Liver (tissue), 8 donors: ENCODE measurements at regions not wholly inside any gene's neighbourhood (a gene's known extent, or its start where the extent isn't known, plus 50 kb on each side); places are given as distances from the start of the nearest gene placed in this dataset.

Source experiments
- DNase-seq: peaks from one replicate; pipeline ENCODE4 v3.0.0-alpha.2; 2017; ENCODE audit warnings: low spot score
- H3K27ac ChIP-seq, 2 donors: one replicate each; pipeline ENCODE4 v1.7.0; 2013; ENCODE audit warnings: inconsistent platforms in 2 of 2, low read length in 2 of 2, control low read depth in 1 of 2, low read depth in 1 of 2, mild to moderate bottlenecking in 1 of 2
- H3K27me3 ChIP-seq, 4 donors: one replicate each; pipeline versions ENCODE4 v1.6.1 to v1.7.0; 2013; ENCODE audit warnings: low read length in 3 of 4, inconsistent platforms in 1 of 4, mild to moderate bottlenecking in 1 of 4, moderate library complexity in 1 of 4; ENCODE audit not compliant: control insufficient read depth in 4 of 4, insufficient read depth in 4 of 4
- H3K36me3 ChIP-seq, 4 donors: one replicate each; pipeline versions ENCODE4 v1.6.1 to v1.7.0; 2013; ENCODE audit warnings: low read length in 3 of 4, mild to moderate bottlenecking in 3 of 4, low read depth in 1 of 4, moderate library complexity in 1 of 4; ENCODE audit not compliant: control insufficient read depth in 4 of 4, insufficient read depth in 3 of 4
- H3K4me1 ChIP-seq, 4 donors: one replicate each; pipeline versions ENCODE4 v1.6.1 to v1.7.0; 2013; ENCODE audit warnings: low read length in 3 of 4, mild to moderate bottlenecking in 3 of 4, moderate library complexity in 1 of 4; ENCODE audit not compliant: control insufficient read depth in 4 of 4, insufficient read depth in 4 of 4
- H3K4me3 ChIP-seq, 3 donors: one replicate each; pipeline versions ENCODE4 v1.6.1 to v1.7.0; 2013; ENCODE audit warnings: low read length in 3 of 3, control low read depth in 1 of 3, low read depth in 1 of 3, mild to moderate bottlenecking in 1 of 3
- H3K9ac ChIP-seq, 2 donors: one replicate each; pipeline ENCODE4 v1.7.0; 2013; ENCODE audit warnings: low read length in 2 of 2, mild to moderate bottlenecking in 2 of 2, moderate library complexity in 2 of 2, control low read depth in 1 of 2, low read depth in 1 of 2
- H3K9me3 ChIP-seq, 4 donors: one replicate each; pipeline versions ENCODE4 v1.6.1 to v1.7.0; 2013; ENCODE audit warnings: low read length in 3 of 4; ENCODE audit not compliant: control insufficient read depth in 4 of 4
- EGR1 ChIP-seq, 2 donors: IDR thresholded peaks; 2 replicates each; pipeline ENCODE4 v1.6.1; 2016 to 2018; ENCODE audit warnings: antibody characterized with exemption in 2 of 2, low read depth in 2 of 2
- FOXA1 ChIP-seq: IDR thresholded peaks from 2 replicates; pipeline ENCODE4 v1.6.1; 2016; ENCODE audit warnings: antibody characterized with exemption
- FOXA2 ChIP-seq: IDR thresholded peaks from 2 replicates; pipeline ENCODE4 v1.6.1; 2016; ENCODE audit warnings: antibody characterized with exemption
- GABPA ChIP-seq, 2 donors: IDR thresholded peaks in 1 of 2; conservative IDR thresholded peaks in 1 of 2; 2 replicates each; pipeline ENCODE4 v1.6.1; 2016; ENCODE audit warnings: antibody characterized with exemption in 2 of 2, mild to moderate bottlenecking in 1 of 2, moderate library complexity in 1 of 2
- HNF4A ChIP-seq, 2 donors: conservative IDR thresholded peaks; 2 replicates each; pipeline ENCODE4 v1.6.1; 2016; ENCODE audit warnings: antibody characterized with exemption in 2 of 2, mild to moderate bottlenecking in 2 of 2
- HNF4G ChIP-seq: IDR thresholded peaks from 2 replicates; pipeline ENCODE4 v1.6.1; 2016; ENCODE audit warnings: antibody characterized with exemption
- JUND ChIP-seq, 2 donors: IDR thresholded peaks; 2 replicates each; pipeline ENCODE4 v1.6.1; 2016; ENCODE audit warnings: antibody characterized with exemption in 2 of 2
- NR2F2 ChIP-seq: IDR thresholded peaks from 2 replicates; pipeline ENCODE4 v1.6.1; 2016; ENCODE audit warnings: antibody characterized with exemption
- RAD21 ChIP-seq, 2 donors: IDR thresholded peaks; 2 replicates each; pipeline ENCODE4 v1.6.1; 2016; ENCODE audit warnings: antibody characterized with exemption in 2 of 2, mild to moderate bottlenecking in 2 of 2
- RXRA ChIP-seq, 2 donors: IDR thresholded peaks; 2 replicates each; pipeline ENCODE4 v1.6.1; 2017 to 2018; ENCODE audit warnings: antibody characterized with exemption in 2 of 2, mild to moderate bottlenecking in 1 of 2
- SP1 ChIP-seq: IDR thresholded peaks from 2 replicates; pipeline ENCODE4 v1.6.1; 2018; ENCODE audit warnings: antibody characterized with exemption, mild to moderate bottlenecking
- TAF1 ChIP-seq: conservative IDR thresholded peaks from 2 replicates; pipeline ENCODE4 v1.6.1; 2016; ENCODE audit warnings: antibody characterized with exemption, mild to moderate bottlenecking
- YY1 ChIP-seq: IDR thresholded peaks from 2 replicates; pipeline ENCODE4 v1.6.1; 2016; ENCODE audit warnings: antibody characterized with exemption, mild to moderate bottlenecking
- WGBS: extraction: QIAGEN DNeasy Blood & Tissue Kit; methylation state at CpG from one replicate; pipeline ENCODE4 v1.1.7; 2013; 5-methylcytosine and 5-hydroxymethylcytosine counted together
- TF ChIP-seq, protein P1 (sequence below): fragments of 150-350 bp; IDR thresholded peaks from 2 replicates; pipeline ENCODE4 v1.5.1; 2017; ENCODE audit warnings: improper control_type of control experiment, low read depth, low read length; ENCODE audit not compliant: missing input control
- TF ChIP-seq, protein P2 (sequence below): IDR thresholded peaks from 2 replicates; pipeline ENCODE4 v1.6.1; 2016; ENCODE audit warnings: antibody characterized with exemption, mild to moderate bottlenecking
- TF ChIP-seq, protein P3 (sequence below): IDR thresholded peaks from 2 replicates; pipeline ENCODE4 v1.6.1; 2016; ENCODE audit warnings: antibody characterized with exemption
- TF ChIP-seq, protein P4 (sequence below): IDR thresholded peaks from 2 replicates; pipeline ENCODE4 v1.6.1; 2016; ENCODE audit warnings: antibody characterized with exemption
- TF ChIP-seq, protein P5 (sequence below): IDR thresholded peaks from 2 replicates; pipeline ENCODE4 v1.6.1; 2016; ENCODE audit warnings: antibody characterized with exemption
- donor health status: healthy.
- donor health status: healthy.
- donor health status: healthy.
- donor health status: healthy.
- donor health status: healthy.

DNA sequence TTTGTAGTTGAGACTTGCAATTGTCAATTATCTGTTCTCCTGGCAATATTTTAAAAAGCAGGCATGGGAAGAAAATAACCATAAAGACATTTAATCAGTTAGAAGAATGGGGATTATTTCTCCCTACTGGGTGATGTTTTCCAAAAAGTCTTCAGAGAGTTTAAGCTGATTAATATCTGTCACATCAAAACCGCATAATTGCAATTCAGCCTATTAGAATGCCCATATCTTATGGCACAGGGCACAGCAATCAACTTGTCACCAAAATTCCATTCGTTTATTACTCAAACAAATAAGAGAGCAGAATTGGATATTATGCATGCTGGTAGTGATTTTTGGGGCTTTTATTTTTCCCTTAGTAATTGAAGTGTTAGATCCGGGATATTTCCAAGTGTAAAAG is 218.7 kb downstream of the RNF144B start:
- TF ChIP-seq, protein P1, sequence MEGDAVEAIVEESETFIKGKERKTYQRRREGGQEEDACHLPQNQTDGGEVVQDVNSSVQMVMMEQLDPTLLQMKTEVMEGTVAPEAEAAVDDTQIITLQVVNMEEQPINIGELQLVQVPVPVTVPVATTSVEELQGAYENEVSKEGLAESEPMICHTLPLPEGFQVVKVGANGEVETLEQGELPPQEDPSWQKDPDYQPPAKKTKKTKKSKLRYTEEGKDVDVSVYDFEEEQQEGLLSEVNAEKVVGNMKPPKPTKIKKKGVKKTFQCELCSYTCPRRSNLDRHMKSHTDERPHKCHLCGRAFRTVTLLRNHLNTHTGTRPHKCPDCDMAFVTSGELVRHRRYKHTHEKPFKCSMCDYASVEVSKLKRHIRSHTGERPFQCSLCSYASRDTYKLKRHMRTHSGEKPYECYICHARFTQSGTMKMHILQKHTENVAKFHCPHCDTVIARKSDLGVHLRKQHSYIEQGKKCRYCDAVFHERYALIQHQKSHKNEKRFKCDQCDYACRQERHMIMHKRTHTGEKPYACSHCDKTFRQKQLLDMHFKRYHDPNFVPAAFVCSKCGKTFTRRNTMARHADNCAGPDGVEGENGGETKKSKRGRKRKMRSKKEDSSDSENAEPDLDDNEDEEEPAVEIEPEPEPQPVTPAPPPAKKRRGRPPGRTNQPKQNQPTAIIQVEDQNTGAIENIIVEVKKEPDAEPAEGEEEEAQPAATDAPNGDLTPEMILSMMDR, result no peak
- TF ChIP-seq NR2F2 (no peak), FOXA1 (no peak), SP1 (no peak), FOXA2 (no peak), HNF4A (conservative IDR thresholded peaks at IDR 0.05) (no peak), GABPA (IDR thresholded peaks at IDR 0.05 in 1 of 2, conservative IDR thresholded peaks at IDR 0.05 in 1 of 2) (no peak), JUND (IDR thresholded peaks at IDR 0.05) (no peak), TAF1 (no peak), RAD21 (IDR thresholded peaks at IDR 0.05) (no peak), HNF4G (no peak), RXRA (IDR thresholded peaks at IDR 0.05) (no peak), EGR1 (IDR thresholded peaks at IDR 0.05; ENCODE audit: low read depth in 2 of 2) (no peak), YY1 (no peak)
- TF ChIP-seq, protein P2, sequence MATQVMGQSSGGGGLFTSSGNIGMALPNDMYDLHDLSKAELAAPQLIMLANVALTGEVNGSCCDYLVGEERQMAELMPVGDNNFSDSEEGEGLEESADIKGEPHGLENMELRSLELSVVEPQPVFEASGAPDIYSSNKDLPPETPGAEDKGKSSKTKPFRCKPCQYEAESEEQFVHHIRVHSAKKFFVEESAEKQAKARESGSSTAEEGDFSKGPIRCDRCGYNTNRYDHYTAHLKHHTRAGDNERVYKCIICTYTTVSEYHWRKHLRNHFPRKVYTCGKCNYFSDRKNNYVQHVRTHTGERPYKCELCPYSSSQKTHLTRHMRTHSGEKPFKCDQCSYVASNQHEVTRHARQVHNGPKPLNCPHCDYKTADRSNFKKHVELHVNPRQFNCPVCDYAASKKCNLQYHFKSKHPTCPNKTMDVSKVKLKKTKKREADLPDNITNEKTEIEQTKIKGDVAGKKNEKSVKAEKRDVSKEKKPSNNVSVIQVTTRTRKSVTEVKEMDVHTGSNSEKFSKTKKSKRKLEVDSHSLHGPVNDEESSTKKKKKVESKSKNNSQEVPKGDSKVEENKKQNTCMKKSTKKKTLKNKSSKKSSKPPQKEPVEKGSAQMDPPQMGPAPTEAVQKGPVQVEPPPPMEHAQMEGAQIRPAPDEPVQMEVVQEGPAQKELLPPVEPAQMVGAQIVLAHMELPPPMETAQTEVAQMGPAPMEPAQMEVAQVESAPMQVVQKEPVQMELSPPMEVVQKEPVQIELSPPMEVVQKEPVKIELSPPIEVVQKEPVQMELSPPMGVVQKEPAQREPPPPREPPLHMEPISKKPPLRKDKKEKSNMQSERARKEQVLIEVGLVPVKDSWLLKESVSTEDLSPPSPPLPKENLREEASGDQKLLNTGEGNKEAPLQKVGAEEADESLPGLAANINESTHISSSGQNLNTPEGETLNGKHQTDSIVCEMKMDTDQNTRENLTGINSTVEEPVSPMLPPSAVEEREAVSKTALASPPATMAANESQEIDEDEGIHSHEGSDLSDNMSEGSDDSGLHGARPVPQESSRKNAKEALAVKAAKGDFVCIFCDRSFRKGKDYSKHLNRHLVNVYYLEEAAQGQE, result no peak
- TF ChIP-seq, protein P3, sequence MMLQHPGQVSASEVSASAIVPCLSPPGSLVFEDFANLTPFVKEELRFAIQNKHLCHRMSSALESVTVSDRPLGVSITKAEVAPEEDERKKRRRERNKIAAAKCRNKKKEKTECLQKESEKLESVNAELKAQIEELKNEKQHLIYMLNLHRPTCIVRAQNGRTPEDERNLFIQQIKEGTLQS, result no peak
- TF ChIP-seq, protein P4, sequence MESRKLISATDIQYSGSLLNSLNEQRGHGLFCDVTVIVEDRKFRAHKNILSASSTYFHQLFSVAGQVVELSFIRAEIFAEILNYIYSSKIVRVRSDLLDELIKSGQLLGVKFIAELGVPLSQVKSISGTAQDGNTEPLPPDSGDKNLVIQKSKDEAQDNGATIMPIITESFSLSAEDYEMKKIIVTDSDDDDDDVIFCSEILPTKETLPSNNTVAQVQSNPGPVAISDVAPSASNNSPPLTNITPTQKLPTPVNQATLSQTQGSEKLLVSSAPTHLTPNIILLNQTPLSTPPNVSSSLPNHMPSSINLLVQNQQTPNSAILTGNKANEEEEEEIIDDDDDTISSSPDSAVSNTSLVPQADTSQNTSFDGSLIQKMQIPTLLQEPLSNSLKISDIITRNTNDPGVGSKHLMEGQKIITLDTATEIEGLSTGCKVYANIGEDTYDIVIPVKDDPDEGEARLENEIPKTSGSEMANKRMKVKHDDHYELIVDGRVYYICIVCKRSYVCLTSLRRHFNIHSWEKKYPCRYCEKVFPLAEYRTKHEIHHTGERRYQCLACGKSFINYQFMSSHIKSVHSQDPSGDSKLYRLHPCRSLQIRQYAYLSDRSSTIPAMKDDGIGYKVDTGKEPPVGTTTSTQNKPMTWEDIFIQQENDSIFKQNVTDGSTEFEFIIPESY, result no peak
- TF ChIP-seq, protein P5, sequence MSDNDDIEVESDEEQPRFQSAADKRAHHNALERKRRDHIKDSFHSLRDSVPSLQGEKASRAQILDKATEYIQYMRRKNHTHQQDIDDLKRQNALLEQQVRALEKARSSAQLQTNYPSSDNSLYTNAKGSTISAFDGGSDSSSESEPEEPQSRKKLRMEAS, result no peak
- no peaks in the 10 kb centered on the region for H3K36me3 ChIP-seq
- H3K27ac ChIP-seq, result no peak overlapping the region
- H3K4me3 ChIP-seq, result no peak overlapping the region
- H3K4me1 ChIP-seq, result no peaks in the 10 kb centered on the region
- H3K27me3 ChIP-seq, result no peaks in the 10 kb centered on the region
- no peaks in the 10 kb centered on the region for H3K9me3 ChIP-seq
- no peak overlapping the region for H3K9ac ChIP-seq
- 75% methylated on average over 3 of the region's 3 CpGs for WGBS
- no peak for DNase-seq

DNA sequence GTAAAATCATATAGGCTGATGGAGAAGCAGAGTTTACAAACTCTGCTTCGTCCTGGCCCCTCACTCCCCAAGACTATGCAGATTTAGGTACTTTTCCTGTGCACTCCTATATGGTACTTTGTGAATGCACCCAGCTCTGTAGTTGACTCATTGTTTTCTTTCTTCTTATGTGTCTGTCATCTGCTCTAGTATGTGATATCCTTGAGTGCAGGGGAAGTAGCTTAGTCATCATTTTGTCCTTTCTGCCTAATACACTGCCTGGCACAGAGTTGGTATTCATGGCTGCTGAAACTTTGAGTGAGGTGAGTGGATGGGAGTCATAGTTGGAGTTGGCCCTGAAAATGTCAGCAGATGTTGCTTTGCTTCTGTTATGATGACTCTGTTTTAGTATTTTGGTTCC is 222.6 kb downstream of the RNF144B start:
- DNase-seq, result no peak
- no peak overlapping the region for H3K9ac ChIP-seq
- TF ChIP-seq JUND (IDR thresholded peaks at IDR 0.05) (no peak), TAF1 (no peak), HNF4G (no peak), YY1 (no peak), GABPA (IDR thresholded peaks at IDR 0.05 in 1 of 2, conservative IDR thresholded peaks at IDR 0.05 in 1 of 2) (no peak), FOXA1 (no peak), EGR1 (IDR thresholded peaks at IDR 0.05; ENCODE audit: low read depth in 2 of 2) (no peak), RAD21 (IDR thresholded peaks at IDR 0.05) (no peak)
- TF ChIP-seq, protein P5, result no peak
- TF ChIP-seq, protein P2, result no peak
- peaks cover 0 to 5% (median 2%) of the 10 kb centered on the region in 4 donors for H3K4me1 ChIP-seq
- H3K4me3 ChIP-seq, result no peak overlapping the region
- no peak overlapping the region for H3K27ac ChIP-seq
- WGBS, result 66% methylated on average over 1 of the region's 1 CpG
- no peaks in the 10 kb centered on the region for H3K9me3 ChIP-seq
- H3K36me3 ChIP-seq, result no peaks in the 10 kb centered on the region
- no peaks in the 10 kb centered on the region for H3K27me3 ChIP-seq
